ENCODE measurements at regions not wholly inside any gene's neighbourhood (a gene's known extent, or its start where the extent isn't known, plus 50 kb on each side); places are given as distances from the start of the nearest gene placed in this dataset.

GRCh38 chr3:55330355-55330754 lies 156.8 kb downstream of the WNT5A start:
- Histone ChIP-seq H3K27me3 (ENCODE audit: control insufficient read depth, insufficient read depth, low read length) (no peaks in the 10 kb centered on the region), H3K4me1 (ENCODE audit: control insufficient read depth, insufficient read depth, low read length) (no peaks in the 10 kb centered on the region), H3K27ac (ENCODE audit: low read length) (no peak overlapping the region), H3K4me3 (ENCODE audit: low read length) (no peak overlapping the region), H3K9me3 (replicated peaks; ENCODE audit: control insufficient read depth, low read depth, low read length) (no peaks in the 10 kb centered on the region), H3K36me3 (ENCODE audit: control insufficient read depth, insufficient read depth, low read length) (no peaks in the 10 kb centered on the region)
- no CpG with 5 or more reads among the region's 4 CpGs for WGBS (ENCODE audit: insufficient coverage)
- DNase-seq = peak; percentile 21

GRCh38 chr3:55329849-55330248 lies 157.3 kb downstream of the WNT5A start:
- no peak for DNase-seq
- H3K27me3 ChIP-seq (ENCODE audit: control insufficient read depth, insufficient read depth, low read length) = no peaks in the 10 kb centered on the region
- no peaks in the 10 kb centered on the region for H3K9me3 ChIP-seq (replicated peaks; ENCODE audit: control insufficient read depth, low read depth, low read length)
- H3K4me3 ChIP-seq (ENCODE audit: low read length) = no peak overlapping the region
- H3K27ac ChIP-seq (ENCODE audit: low read length) = no peak overlapping the region
- no peaks in the 10 kb centered on the region for H3K36me3 ChIP-seq (ENCODE audit: control insufficient read depth, insufficient read depth, low read length)
- WGBS (ENCODE audit: insufficient coverage) = no CpG with 5 or more reads among the region's 1 CpG
- H3K4me1 ChIP-seq (ENCODE audit: control insufficient read depth, insufficient read depth, low read length) = no peaks in the 10 kb centered on the region

GRCh38 chr3:55327131-55327920 lies 159.8 kb downstream of the WNT5A start:
- no CpG with 5 or more reads among the region's 2 CpGs for WGBS (ENCODE audit: insufficient coverage)
- H3K4me1 ChIP-seq (ENCODE audit: control insufficient read depth, insufficient read depth, low read length) = no peaks in the 10 kb centered on the region
- DNase-seq = no peak
- no peak overlapping the region for H3K4me3 ChIP-seq (ENCODE audit: low read length)
- no peak overlapping the region for H3K27ac ChIP-seq (ENCODE audit: low read length)
- H3K27me3 ChIP-seq (ENCODE audit: control insufficient read depth, insufficient read depth, low read length) = no peaks in the 10 kb centered on the region
- H3K9me3 ChIP-seq (replicated peaks; ENCODE audit: control insufficient read depth, low read depth, low read length) = no peaks in the 10 kb centered on the region
- no peaks in the 10 kb centered on the region for H3K36me3 ChIP-seq (ENCODE audit: control insufficient read depth, insufficient read depth, low read length)

DNA sequence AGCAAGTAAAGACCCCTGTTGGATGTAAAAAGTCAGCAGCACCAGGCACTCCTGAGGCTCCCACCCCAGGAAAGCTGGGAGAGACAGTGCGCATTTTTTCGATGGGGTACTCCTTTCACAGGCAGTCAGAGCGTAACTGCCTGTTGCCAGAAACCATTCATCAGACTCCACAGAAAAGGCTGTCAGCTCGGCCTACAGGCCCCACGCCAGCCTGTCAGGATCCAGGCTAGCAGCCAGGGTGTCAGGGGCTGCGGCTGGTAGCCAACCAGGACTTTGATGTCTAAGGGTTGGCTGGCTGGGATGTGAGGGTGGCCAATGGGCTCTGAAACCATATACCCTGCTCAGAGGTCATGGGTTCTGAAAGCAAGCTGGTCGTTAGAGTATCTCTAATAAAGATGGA lies 164.5 kb downstream of the WNT5A start:
- Histone ChIP-seq H3K27me3 (ENCODE audit: control insufficient read depth, insufficient read depth, low read length) (no peaks in the 10 kb centered on the region), H3K27ac (ENCODE audit: low read length) (no peak overlapping the region), H3K4me1 (ENCODE audit: control insufficient read depth, insufficient read depth, low read length) (no peaks in the 10 kb centered on the region), H3K4me3 (ENCODE audit: low read length) (no peak overlapping the region), H3K9me3 (replicated peaks; ENCODE audit: control insufficient read depth, low read depth, low read length) (no peaks in the 10 kb centered on the region), H3K36me3 (ENCODE audit: control insufficient read depth, insufficient read depth, low read length) (no peaks in the 10 kb centered on the region)
- WGBS (ENCODE audit: insufficient coverage) = 65% methylated on average over 6 of the region's 7 CpGs
- DNase-seq = peak; percentile 7

GRCh38 chr3:55320928-55321327 lies 166.2 kb downstream of the WNT5A start:
- H3K27ac ChIP-seq (ENCODE audit: low read length) = no peak overlapping the region
- H3K9me3 ChIP-seq (replicated peaks; ENCODE audit: control insufficient read depth, low read depth, low read length) = no peaks in the 10 kb centered on the region
- no peak overlapping the region for H3K4me3 ChIP-seq (ENCODE audit: low read length)
- no peaks in the 10 kb centered on the region for H3K36me3 ChIP-seq (ENCODE audit: control insufficient read depth, insufficient read depth, low read length)
- no peak for DNase-seq
- H3K4me1 ChIP-seq (ENCODE audit: control insufficient read depth, insufficient read depth, low read length) = no peaks in the 10 kb centered on the region
- no peaks in the 10 kb centered on the region for H3K27me3 ChIP-seq (ENCODE audit: control insufficient read depth, insufficient read depth, low read length)
- WGBS (ENCODE audit: insufficient coverage) = 67% methylated on average over 1 of the region's 1 CpG

GRCh38 chr3:55315396-55315795 lies 171.7 kb downstream of the WNT5A start:
- Histone ChIP-seq H3K9me3 (replicated peaks; ENCODE audit: control insufficient read depth, low read depth, low read length) (no peaks in the 10 kb centered on the region), H3K27me3 (ENCODE audit: control insufficient read depth, insufficient read depth, low read length) (no peaks in the 10 kb centered on the region), H3K4me3 (ENCODE audit: low read length) (no peak overlapping the region), H3K4me1 (ENCODE audit: control insufficient read depth, insufficient read depth, low read length) (no peaks in the 10 kb centered on the region), H3K27ac (ENCODE audit: low read length) (no peak overlapping the region), H3K36me3 (ENCODE audit: control insufficient read depth, insufficient read depth, low read length) (no peaks in the 10 kb centered on the region)
- WGBS (ENCODE audit: insufficient coverage) = no CpG with 5 or more reads among the region's 3 CpGs
- DNase-seq = no peak

DNA sequence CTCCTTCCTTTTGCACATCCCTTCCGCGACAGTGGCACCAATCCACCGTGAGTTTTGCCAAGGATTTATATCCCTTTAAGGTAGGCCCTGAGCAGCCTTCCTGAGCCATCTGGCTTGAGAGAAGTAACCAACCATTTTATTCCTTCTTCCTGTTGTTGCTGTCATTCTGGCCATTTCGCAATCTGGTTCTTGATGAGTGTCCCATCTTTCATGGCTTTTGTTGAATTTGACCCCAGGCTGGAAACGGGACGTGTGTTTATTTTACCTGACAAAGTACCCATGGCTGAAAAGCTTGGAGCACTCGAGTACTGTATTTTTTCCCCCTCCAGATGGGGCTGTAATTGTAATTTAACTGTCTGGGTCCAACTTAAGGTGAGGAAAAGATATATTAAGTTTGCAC lies 173.4 kb downstream of the WNT5A start:
- no peak for DNase-seq
- Histone ChIP-seq H3K4me3 (ENCODE audit: low read length) (no peak overlapping the region), H3K4me1 (ENCODE audit: control insufficient read depth, insufficient read depth, low read length) (no peaks in the 10 kb centered on the region), H3K36me3 (ENCODE audit: control insufficient read depth, insufficient read depth, low read length) (no peaks in the 10 kb centered on the region), H3K27me3 (ENCODE audit: control insufficient read depth, insufficient read depth, low read length) (no peaks in the 10 kb centered on the region), H3K9me3 (replicated peaks; ENCODE audit: control insufficient read depth, low read depth, low read length) (no peaks in the 10 kb centered on the region), H3K27ac (ENCODE audit: low read length) (no peak overlapping the region)
- WGBS (ENCODE audit: insufficient coverage) = 55% methylated on average over 5 of the region's 7 CpGs

- H3K9me3 ChIP-seq (replicated peaks; ENCODE audit: control insufficient read depth, low read depth, low read length) = no peaks in the 10 kb centered on the region
- H3K36me3 ChIP-seq (ENCODE audit: control insufficient read depth, insufficient read depth, low read length) = no peaks in the 10 kb centered on the region
- no peak overlapping the region for H3K4me3 ChIP-seq (ENCODE audit: low read length)
- no peaks in the 10 kb centered on the region for H3K27me3 ChIP-seq (ENCODE audit: control insufficient read depth, insufficient read depth, low read length)
- H3K4me1 ChIP-seq (ENCODE audit: control insufficient read depth, insufficient read depth, low read length) = peaks cover 2% of the 10 kb centered on the region
- H3K27ac ChIP-seq (ENCODE audit: low read length) = no peak overlapping the region
- DNase-seq = no peak
- WGBS (ENCODE audit: insufficient coverage) = 80% methylated on average over 3 of the region's 3 CpGs
These were observed 177.8 kb downstream of the WNT5A start for GRCh38 chr3:55309336-55309735.

- DNase-seq = no peak
- H3K9me3 ChIP-seq (replicated peaks; ENCODE audit: control insufficient read depth, low read depth, low read length) = no peaks in the 10 kb centered on the region
- peaks cover 2% of the 10 kb centered on the region for H3K4me1 ChIP-seq (ENCODE audit: control insufficient read depth, insufficient read depth, low read length)
- no peaks in the 10 kb centered on the region for H3K36me3 ChIP-seq (ENCODE audit: control insufficient read depth, insufficient read depth, low read length)
- no peak overlapping the region for H3K27ac ChIP-seq (ENCODE audit: low read length)
- H3K4me3 ChIP-seq (ENCODE audit: low read length) = no peak overlapping the region
- H3K27me3 ChIP-seq (ENCODE audit: control insufficient read depth, insufficient read depth, low read length) = no peaks in the 10 kb centered on the region
- WGBS (ENCODE audit: insufficient coverage) = no CpG with 5 or more reads among the region's 2 CpGs
These were observed 179.5 kb downstream of the WNT5A start for GRCh38 chr3:55307622-55308021.

- WGBS (ENCODE audit: insufficient coverage) = no CpG with 5 or more reads among the region's 5 CpGs
- Histone ChIP-seq H3K27me3 (ENCODE audit: control insufficient read depth, insufficient read depth, low read length) (no peaks in the 10 kb centered on the region), H3K4me1 (ENCODE audit: control insufficient read depth, insufficient read depth, low read length) (peaks cover 2% of the 10 kb centered on the region), H3K36me3 (ENCODE audit: control insufficient read depth, insufficient read depth, low read length) (no peaks in the 10 kb centered on the region), H3K27ac (ENCODE audit: low read length) (no peak overlapping the region), H3K9me3 (replicated peaks; ENCODE audit: control insufficient read depth, low read depth, low read length) (no peaks in the 10 kb centered on the region), H3K4me3 (ENCODE audit: low read length) (no peak overlapping the region)
- peak; percentile 67 for DNase-seq
These were observed 181.2 kb downstream of the WNT5A start for GRCh38 chr3:55305696-55306485.
